ENCODE measurements at regions not wholly inside any gene's neighbourhood (a gene's known extent, or its start where the extent isn't known, plus 50 kb on each side); places are given as distances from the start of the nearest gene placed in this dataset.

- ATAC-seq (replicated peaks in 1 of 4) (no peak), DNase-seq (no peak)
- ChIA-PET POLR2A (no interaction called here), CTCF (no interaction called here)
- Mint-ChIP-seq H3K9me3 (peaks cover 19 to 30% (median 20%) of the 10 kb centered on the region in 3 donors), H3K4me1 (no peaks in the 10 kb centered on the region), H3K27ac (no peak overlapping the region), H3K27me3 (no peaks in the 10 kb centered on the region), H3K4me3 (no peak overlapping the region), H3K36me3 (no peaks in the 10 kb centered on the region)
- Histone ChIP-seq H3K4me3 (ENCODE audit: control insufficient read depth in 1 of 2, extremely low read depth in 1 of 2, low read length in 1 of 2) (no peak overlapping the region), H3K4me1 (ENCODE audit: control insufficient read depth in 1 of 2, extremely low read depth in 1 of 2, insufficient read depth in 2 of 2, low read length in 2 of 2) (no peaks in the 10 kb centered on the region), H3K27me3 (replicated peaks in 1 of 2; ENCODE audit: control insufficient read depth in 2 of 2, extremely low read depth in 1 of 2, insufficient read depth in 2 of 2, low read length in 1 of 2) (no peaks in the 10 kb centered on the region), H3K36me3 (ENCODE audit: control insufficient read depth in 2 of 2, extremely low read depth in 1 of 2, insufficient read depth in 1 of 2, low read length in 1 of 2) (no peaks in the 10 kb centered on the region), H3K9me3 (no peaks in the 10 kb centered on the region), H3K27ac (ENCODE audit: low read length) (no peak overlapping the region)
- WGBS (ENCODE audit: insufficient coverage) = 100% methylated on average over 1 of the region's 5 CpGs
Measured at GRCh38 chr4:32025851-32026459, 1305.8 kb downstream of the PCDH7 start.

- no peak for ATAC-seq (replicated peaks in 1 of 4)
- Mint-ChIP-seq H3K4me3 (no peak overlapping the region), H3K4me1 (no peaks in the 10 kb centered on the region), H3K36me3 (no peaks in the 10 kb centered on the region), H3K9me3 (peaks cover 10 to 26% (median 19%) of the 10 kb centered on the region in 3 donors), H3K27me3 (no peaks in the 10 kb centered on the region), H3K27ac (no peak overlapping the region)
- ChIA-PET POLR2A (no interaction called here), CTCF (no interaction called here)
- Histone ChIP-seq H3K36me3 (ENCODE audit: control insufficient read depth in 2 of 2, extremely low read depth in 1 of 2, insufficient read depth in 1 of 2, low read length in 1 of 2) (no peaks in the 10 kb centered on the region), H3K4me3 (ENCODE audit: control insufficient read depth in 1 of 2, extremely low read depth in 1 of 2, low read length in 1 of 2) (no peak overlapping the region), H3K4me1 (ENCODE audit: control insufficient read depth in 1 of 2, extremely low read depth in 1 of 2, insufficient read depth in 2 of 2, low read length in 2 of 2) (no peaks in the 10 kb centered on the region), H3K9me3 (no peaks in the 10 kb centered on the region), H3K27ac (ENCODE audit: low read length) (no peak overlapping the region), H3K27me3 (replicated peaks in 1 of 2; ENCODE audit: control insufficient read depth in 2 of 2, extremely low read depth in 1 of 2, insufficient read depth in 2 of 2, low read length in 1 of 2) (no peaks in the 10 kb centered on the region)
- no peak for DNase-seq
Measured at GRCh38 chr4:32030406-32030805, 1310.2 kb downstream of the PCDH7 start.

GRCh38 chr4:32031026-32031425 lies 1310.9 kb downstream of the PCDH7 start:
- H3K9me3 ChIP-seq = no peaks in the 10 kb centered on the region
- H3K27ac ChIP-seq (ENCODE audit: low read length) = no peak overlapping the region
- H3K27me3 ChIP-seq (replicated peaks in 1 of 2; ENCODE audit: control insufficient read depth in 2 of 2, extremely low read depth in 1 of 2, insufficient read depth in 2 of 2, low read length in 1 of 2) = no peaks in the 10 kb centered on the region
- WGBS (ENCODE audit: insufficient coverage) = no CpG with 5 or more reads among the region's 2 CpGs
- Mint-ChIP-seq H3K27me3 (no peaks in the 10 kb centered on the region), H3K36me3 (no peaks in the 10 kb centered on the region), H3K27ac (no peak overlapping the region), H3K4me3 (no peak overlapping the region), H3K4me1 (no peaks in the 10 kb centered on the region), H3K9me3 (peaks cover 5 to 26% (median 16%) of the 10 kb centered on the region in 3 donors)
- CTCF ChIA-PET = no interaction called here
- H3K4me3 ChIP-seq (ENCODE audit: control insufficient read depth in 1 of 2, extremely low read depth in 1 of 2, low read length in 1 of 2) = no peak overlapping the region
- H3K36me3 ChIP-seq (ENCODE audit: control insufficient read depth in 2 of 2, extremely low read depth in 1 of 2, insufficient read depth in 1 of 2, low read length in 1 of 2) = no peaks in the 10 kb centered on the region
- POLR2A ChIA-PET = no interaction called here
- no peaks in the 10 kb centered on the region for H3K4me1 ChIP-seq (ENCODE audit: control insufficient read depth in 1 of 2, extremely low read depth in 1 of 2, insufficient read depth in 2 of 2, low read length in 2 of 2)
- no peak for DNase-seq
- ATAC-seq (replicated peaks in 1 of 4) = no peak

GRCh38 chr4:32032136-32032672 lies 1312.0 kb downstream of the PCDH7 start:
- no peaks in the 10 kb centered on the region for H3K36me3 ChIP-seq (ENCODE audit: control insufficient read depth in 2 of 2, extremely low read depth in 1 of 2, insufficient read depth in 1 of 2, low read length in 1 of 2)
- no peaks in the 10 kb centered on the region for H3K9me3 ChIP-seq
- H3K4me3 Mint-ChIP-seq = no peak overlapping the region
- peaks cover 5 to 32% (median 19%) of the 10 kb centered on the region in 3 donors for H3K9me3 Mint-ChIP-seq
- 80% methylated on average over 1 of the region's 5 CpGs for WGBS (ENCODE audit: insufficient coverage)
- ChIA-PET POLR2A (no interaction called here), CTCF (no interaction called here)
- no peak overlapping the region for H3K27ac Mint-ChIP-seq
- H3K4me1 ChIP-seq (ENCODE audit: control insufficient read depth in 1 of 2, extremely low read depth in 1 of 2, insufficient read depth in 2 of 2, low read length in 2 of 2) = no peaks in the 10 kb centered on the region
- ATAC-seq (replicated peaks in 1 of 4) (no peak), DNase-seq (no peak)
- no peak overlapping the region for H3K4me3 ChIP-seq (ENCODE audit: control insufficient read depth in 1 of 2, extremely low read depth in 1 of 2, low read length in 1 of 2)
- H3K27me3 Mint-ChIP-seq = no peaks in the 10 kb centered on the region
- no peaks in the 10 kb centered on the region for H3K4me1 Mint-ChIP-seq
- H3K27ac ChIP-seq (ENCODE audit: low read length) = no peak overlapping the region
- H3K27me3 ChIP-seq (replicated peaks in 1 of 2; ENCODE audit: control insufficient read depth in 2 of 2, extremely low read depth in 1 of 2, insufficient read depth in 2 of 2, low read length in 1 of 2) = no peaks in the 10 kb centered on the region
- H3K36me3 Mint-ChIP-seq = no peaks in the 10 kb centered on the region

GRCh38 chr4:32037399-32037798 lies 1317.2 kb downstream of the PCDH7 start:
- Histone ChIP-seq H3K9me3 (no peaks in the 10 kb centered on the region), H3K4me1 (ENCODE audit: control insufficient read depth in 1 of 2, extremely low read depth in 1 of 2, insufficient read depth in 2 of 2, low read length in 2 of 2) (no peaks in the 10 kb centered on the region), H3K27me3 (replicated peaks in 1 of 2; ENCODE audit: control insufficient read depth in 2 of 2, extremely low read depth in 1 of 2, insufficient read depth in 2 of 2, low read length in 1 of 2) (no peaks in the 10 kb centered on the region), H3K27ac (ENCODE audit: low read length) (no peak overlapping the region), H3K36me3 (ENCODE audit: control insufficient read depth in 2 of 2, extremely low read depth in 1 of 2, insufficient read depth in 1 of 2, low read length in 1 of 2) (no peaks in the 10 kb centered on the region), H3K4me3 (ENCODE audit: control insufficient read depth in 1 of 2, extremely low read depth in 1 of 2, low read length in 1 of 2) (no peak overlapping the region)
- WGBS (ENCODE audit: insufficient coverage) = no CpG with 5 or more reads among the region's 1 CpG
- no peaks in the 10 kb centered on the region for H3K4me1 Mint-ChIP-seq
- H3K27me3 Mint-ChIP-seq = no peaks in the 10 kb centered on the region
- H3K9me3 Mint-ChIP-seq = peaks cover 9 to 21% (median 19%) of the 10 kb centered on the region in 3 donors
- POLR2A ChIA-PET = no interaction called here
- CTCF ChIA-PET = no interaction called here
- H3K36me3 Mint-ChIP-seq = no peaks in the 10 kb centered on the region
- DNase-seq = no peak
- no peak overlapping the region for H3K4me3 Mint-ChIP-seq
- ATAC-seq (replicated peaks in 1 of 4) = no peak
- no peak overlapping the region for H3K27ac Mint-ChIP-seq

- 73% methylated on average over 2 of the region's 2 CpGs for WGBS (ENCODE audit: insufficient coverage)
- Histone ChIP-seq H3K27ac (ENCODE audit: low read length) (no peak overlapping the region), H3K27me3 (replicated peaks in 1 of 2; ENCODE audit: control insufficient read depth in 2 of 2, extremely low read depth in 1 of 2, insufficient read depth in 2 of 2, low read length in 1 of 2) (no peaks in the 10 kb centered on the region), H3K9me3 (no peaks in the 10 kb centered on the region), H3K4me3 (ENCODE audit: control insufficient read depth in 1 of 2, extremely low read depth in 1 of 2, low read length in 1 of 2) (no peak overlapping the region), H3K4me1 (ENCODE audit: control insufficient read depth in 1 of 2, extremely low read depth in 1 of 2, insufficient read depth in 2 of 2, low read length in 2 of 2) (no peaks in the 10 kb centered on the region), H3K36me3 (ENCODE audit: control insufficient read depth in 2 of 2, extremely low read depth in 1 of 2, insufficient read depth in 1 of 2, low read length in 1 of 2) (no peaks in the 10 kb centered on the region)
- Mint-ChIP-seq H3K4me3 (no peak overlapping the region), H3K27ac (no peak overlapping the region), H3K9me3 (peaks cover 9 to 26% (median 15%) of the 10 kb centered on the region in 3 donors), H3K36me3 (no peaks in the 10 kb centered on the region), H3K27me3 (no peaks in the 10 kb centered on the region), H3K4me1 (no peaks in the 10 kb centered on the region)
- ATAC-seq (replicated peaks in 1 of 4) (no peak), DNase-seq (no peak)
- ChIA-PET CTCF (no interaction called here), POLR2A (interaction anchor here in 1 of 2 donors (0.5 kb wide), 1 partner anchor 816 kb away, joined by 4 read pairs; no protein-coding TSS in a partner anchor)
Measured at GRCh38 chr4:32042486-32043247, 1322.5 kb downstream of the PCDH7 start.
